GM19240 (cell line): ENCODE measurements at regions not wholly inside any gene's neighbourhood (a gene's known extent, or its start where the extent isn't known, plus 50 kb on each side); places are given as distances from the start of the nearest gene placed in this dataset.
"Not testable (repeated sequence)": the region's sequence is repeated elsewhere in the genome, so short reads cannot be mapped to it uniquely, and the experiment has no call there.

Experiments used
- DNase-seq: peaks from one replicate; pipeline ENCODE4 v3.0.0; 2011; ENCODE audit warnings: low spot score; ENCODE audit not compliant: insufficient read length

DNA sequence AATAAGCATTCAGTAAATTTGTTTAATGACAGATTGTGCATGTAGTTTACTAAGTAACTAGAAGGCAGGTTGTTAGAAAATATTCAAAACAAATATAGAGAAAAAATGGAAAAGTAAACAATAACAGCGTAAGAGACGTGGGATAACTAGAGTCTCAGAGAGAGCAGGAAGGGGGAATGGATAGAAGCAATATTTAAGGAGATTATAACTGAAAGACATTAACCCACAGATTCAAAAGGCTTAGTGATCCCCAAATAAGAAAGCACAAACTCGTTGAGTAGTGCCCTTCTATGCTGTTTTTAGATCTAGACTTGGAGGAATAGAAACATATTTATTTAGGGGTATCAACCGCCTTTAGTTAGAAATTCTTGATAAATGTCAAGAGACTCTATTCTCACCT lies 169.7 kb upstream of the RGS6 start:
- DNase-seq, result no peak

- DNase-seq, result no peak
These were observed 167.4 kb upstream of the RGS6 start for GRCh38 chr14:71764701-71765382.

GRCh38 chr14:71765505-71765904 lies 166.7 kb upstream of the RGS6 start:
- DNase-seq, result no peak

GRCh38 chr14:71770431-71770830 lies 161.8 kb upstream of the RGS6 start:
- DNase-seq, result no peak

DNA sequence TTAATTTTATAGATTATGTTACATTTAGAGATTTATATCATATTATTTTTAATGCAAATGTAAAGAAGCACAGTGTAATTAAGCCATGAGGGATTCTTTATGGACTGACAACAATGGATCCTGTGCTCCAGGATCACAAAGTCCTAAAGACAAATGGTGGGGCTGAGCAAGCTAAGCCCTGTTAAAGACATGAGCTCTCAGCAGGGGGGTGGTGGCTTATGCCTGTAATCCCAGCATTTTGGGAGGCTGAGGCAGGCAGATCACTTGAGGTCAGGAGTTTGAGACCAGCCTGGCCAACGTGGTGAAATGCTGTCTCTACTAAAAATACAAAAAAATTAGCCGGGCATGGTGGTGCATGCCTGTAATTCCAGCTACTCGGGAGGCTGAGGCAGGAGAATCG lies 160.8 kb upstream of the RGS6 start:
- DNase-seq, result not testable (repeated sequence)

DNA sequence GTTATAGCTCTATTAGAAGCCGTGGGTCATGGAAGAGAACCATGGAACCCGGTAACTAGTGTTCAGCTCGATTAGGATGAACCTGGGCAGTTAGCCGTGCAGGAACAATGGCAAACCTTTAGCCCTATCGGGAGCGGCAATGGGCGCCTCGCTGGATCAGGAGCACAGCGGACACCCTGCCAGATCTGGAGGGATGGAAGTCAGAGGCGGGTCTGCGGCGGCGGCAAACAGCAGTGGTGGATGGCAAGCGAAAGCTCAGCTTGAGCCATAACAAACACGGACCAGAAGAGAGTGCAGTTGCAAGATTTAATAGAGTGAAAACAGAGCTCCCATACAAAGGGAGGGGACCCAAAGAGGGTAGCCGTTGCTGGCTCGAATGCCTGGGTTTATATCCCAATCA lies 160.2 kb upstream of the RGS6 start:
- not testable (repeated sequence) for DNase-seq

DNA sequence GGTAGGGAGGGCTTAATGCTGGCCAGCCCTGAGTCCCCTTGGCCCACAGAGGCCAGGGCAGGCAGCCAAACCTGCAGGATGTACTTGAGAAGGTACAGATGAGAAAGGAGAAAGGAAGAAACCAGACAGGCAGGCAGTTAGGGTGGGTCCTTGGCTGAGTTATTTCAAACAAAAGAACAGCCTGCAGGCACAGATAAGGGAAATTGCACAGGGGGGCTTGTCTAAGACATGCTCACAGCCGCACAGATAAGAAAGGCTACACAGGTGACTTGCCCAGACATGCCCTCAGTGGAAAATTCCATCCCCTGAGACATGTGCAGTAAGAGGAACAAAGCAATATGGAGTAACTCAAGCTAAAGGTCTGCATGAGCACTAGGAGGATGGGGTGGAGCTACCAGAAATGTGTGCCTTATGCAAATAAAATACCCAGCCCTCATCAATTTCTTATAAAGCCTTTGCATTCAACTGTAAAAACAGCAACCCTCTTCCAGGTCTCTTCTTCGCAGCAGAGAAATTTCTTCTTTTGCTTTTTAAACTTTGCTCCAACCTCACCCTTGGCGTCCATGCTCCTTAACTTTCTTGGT lies 158.2 kb upstream of the RGS6 start:
- DNase-seq, result no peak

DNA sequence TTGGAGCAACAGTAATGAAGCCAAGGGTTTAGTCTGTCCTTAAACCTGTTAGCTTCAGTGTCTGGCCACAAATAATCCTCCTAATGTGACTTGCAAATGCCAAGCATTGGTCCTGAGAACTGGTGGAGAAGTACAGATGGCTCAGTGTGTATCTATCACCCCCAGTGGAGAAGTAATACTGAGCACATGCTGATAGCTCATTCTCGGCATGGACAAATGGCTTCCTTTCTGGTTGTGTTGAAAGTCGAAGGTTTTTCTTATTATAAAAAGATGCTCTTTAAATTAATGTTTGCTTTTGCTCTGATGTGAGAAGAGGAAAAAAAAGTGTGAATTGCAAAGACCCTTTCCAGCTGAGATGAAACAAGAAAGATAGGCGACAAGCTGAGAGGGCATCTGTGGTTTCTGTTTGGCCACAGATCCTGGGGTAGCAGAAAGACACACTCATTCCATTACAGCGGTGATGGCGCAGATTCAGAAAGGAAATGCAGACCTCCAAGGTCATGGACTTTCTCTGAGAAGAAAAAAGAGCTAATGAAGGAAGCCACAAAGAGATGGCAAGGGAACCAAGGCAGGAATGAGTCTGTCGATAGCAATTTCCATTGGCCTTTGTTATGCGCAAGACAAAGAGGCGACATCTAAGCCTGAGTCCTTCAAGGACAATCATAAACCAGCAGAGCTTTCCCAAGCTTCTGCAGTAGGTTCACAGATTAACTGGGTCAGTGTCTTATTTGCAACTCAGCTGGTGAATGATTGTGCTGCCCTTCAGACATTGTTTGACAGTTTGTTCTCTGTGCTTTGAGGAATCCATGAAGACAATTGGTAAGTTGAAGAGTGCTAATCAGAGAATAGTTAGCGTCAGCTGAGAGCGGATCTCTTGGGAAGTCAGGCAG lies 155.5 kb upstream of the RGS6 start:
- DNase-seq, result no peak

- no peak for DNase-seq
These were observed 152.2 kb upstream of the RGS6 start for GRCh38 chr14:71780075-71780474.

DNA sequence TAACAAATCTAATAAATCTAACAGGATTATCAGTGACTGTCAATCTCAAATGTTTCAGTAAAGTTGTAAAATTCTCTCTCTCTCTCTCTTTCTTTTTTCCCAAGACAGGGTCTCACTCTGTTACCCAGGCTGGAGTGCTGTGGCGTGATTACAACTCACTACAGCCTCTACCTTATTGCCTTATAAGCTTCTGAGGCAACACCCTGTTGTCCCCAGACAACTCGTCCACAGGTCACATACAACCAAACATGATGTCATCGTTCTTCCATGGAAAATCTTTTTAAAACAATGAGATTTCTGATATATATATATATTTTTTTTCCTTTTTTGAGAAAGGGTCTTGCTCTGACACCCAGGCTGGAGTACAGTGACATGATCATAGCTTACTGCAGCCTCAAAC lies 151.4 kb upstream of the RGS6 start:
- DNase-seq, result no peak

GRCh38 chr14:71783088-71783487 lies 149.1 kb upstream of the RGS6 start:
- DNase-seq, result no peak

- no peak for DNase-seq
These were observed 148.4 kb upstream of the RGS6 start for GRCh38 chr14:71783786-71784185.

- no peak for DNase-seq
These were observed 143.2 kb upstream of the RGS6 start for GRCh38 chr14:71789005-71789404.

GRCh38 chr14:71799841-71800240 lies 132.4 kb upstream of the RGS6 start:
- no peak for DNase-seq

GRCh38 chr14:71800878-71801277 lies 131.4 kb upstream of the RGS6 start:
- DNase-seq, result no peak

- no peak for DNase-seq
These were observed 128.5 kb upstream of the RGS6 start for GRCh38 chr14:71803539-71804260.

- DNase-seq, result no peak
These were observed 127.2 kb upstream of the RGS6 start for GRCh38 chr14:71804992-71805391.

DNA sequence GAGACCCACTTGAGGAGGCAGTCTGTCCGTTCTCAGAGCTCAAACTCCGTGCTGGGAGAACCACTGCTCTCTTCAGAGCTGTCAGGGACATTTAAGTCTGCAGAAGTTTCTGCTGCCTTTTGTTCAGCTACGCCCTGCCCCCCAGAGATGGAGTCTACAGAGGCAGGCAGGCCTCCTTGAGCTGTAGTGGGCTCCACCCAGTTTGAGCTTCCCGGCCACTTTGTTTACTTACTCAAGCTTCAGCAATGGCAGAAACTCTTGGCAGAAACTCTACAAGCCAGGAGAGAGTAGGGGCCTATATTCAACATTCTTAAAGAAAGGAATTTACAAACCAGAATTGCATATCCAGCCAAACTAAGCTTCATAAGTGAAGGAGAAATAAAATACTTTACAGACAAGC lies 125.2 kb upstream of the RGS6 start:
- DNase-seq, result not testable (repeated sequence)

DNA sequence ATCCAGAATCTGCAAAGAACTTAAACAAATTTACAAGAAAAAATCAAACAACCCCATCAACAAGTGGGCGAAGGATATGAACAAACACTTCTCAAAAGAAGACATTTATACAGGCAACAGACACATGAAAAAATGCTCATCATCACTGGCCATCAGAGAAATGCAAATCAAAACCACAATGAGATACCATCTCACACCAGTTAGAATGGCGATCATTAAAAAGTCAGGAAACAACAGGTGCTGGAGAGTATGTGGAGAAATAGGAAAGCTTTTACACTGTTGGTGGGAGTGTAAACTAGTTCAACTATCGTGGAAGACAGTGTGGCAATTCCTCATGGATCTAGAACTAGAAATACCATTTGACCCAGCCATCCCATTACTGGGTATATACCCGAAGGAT lies 121.4 kb upstream of the RGS6 start:
- DNase-seq, result not testable (repeated sequence)

GRCh38 chr14:71812693-71813092 lies 119.5 kb upstream of the RGS6 start:
- DNase-seq, result no peak

GRCh38 chr14:71815110-71815509 lies 117.1 kb upstream of the RGS6 start:
- no peak for DNase-seq

DNA sequence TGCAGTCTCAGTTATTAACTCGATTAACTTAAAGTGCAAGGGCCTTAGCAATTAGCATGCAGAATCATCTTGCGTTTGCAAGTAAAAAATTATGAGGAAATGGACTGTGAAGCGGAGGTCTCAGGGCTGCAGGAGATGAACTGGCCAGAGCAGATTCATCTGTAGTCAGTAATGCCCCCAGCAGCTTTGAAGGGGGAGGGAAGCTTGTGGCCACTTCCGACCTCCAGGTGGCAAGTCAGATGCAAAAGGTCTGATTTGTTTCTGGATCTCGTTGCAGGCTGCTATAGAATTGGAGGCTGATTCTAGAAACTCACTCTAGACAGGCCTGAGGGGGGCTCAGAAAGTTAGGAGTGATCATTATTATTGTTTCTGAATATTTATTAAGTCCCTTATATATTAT lies 107.4 kb upstream of the RGS6 start:
- DNase-seq, result no peak
